ENCODE measurements at regions not wholly inside any gene's neighbourhood (a gene's known extent, or its start where the extent isn't known, plus 50 kb on each side); places are given as distances from the start of the nearest gene placed in this dataset.
A peak's percentile ranks its signal among the peaks of the same experiment; 100 is the strongest.

DNA sequence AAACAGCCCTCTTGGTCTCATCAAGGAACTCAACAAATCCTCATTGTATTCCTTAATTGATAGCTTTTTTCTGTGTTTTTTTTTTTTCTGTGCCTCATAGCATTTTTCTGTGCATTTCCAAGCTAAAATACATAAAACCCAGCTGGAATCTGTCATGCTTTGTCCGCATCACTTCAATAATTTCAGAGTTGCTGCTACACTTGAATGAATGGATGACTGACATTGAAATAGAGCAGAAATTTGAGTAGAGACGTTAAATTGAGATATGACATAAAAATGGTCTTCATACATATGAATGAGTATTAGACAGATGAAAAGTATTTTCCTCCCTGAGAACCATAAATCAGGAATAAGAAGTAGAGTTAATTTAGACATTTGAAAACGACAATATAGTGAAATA is 593.2 kb downstream of the TMA16 start:
- TF ChIP-seq, protein P1, sequence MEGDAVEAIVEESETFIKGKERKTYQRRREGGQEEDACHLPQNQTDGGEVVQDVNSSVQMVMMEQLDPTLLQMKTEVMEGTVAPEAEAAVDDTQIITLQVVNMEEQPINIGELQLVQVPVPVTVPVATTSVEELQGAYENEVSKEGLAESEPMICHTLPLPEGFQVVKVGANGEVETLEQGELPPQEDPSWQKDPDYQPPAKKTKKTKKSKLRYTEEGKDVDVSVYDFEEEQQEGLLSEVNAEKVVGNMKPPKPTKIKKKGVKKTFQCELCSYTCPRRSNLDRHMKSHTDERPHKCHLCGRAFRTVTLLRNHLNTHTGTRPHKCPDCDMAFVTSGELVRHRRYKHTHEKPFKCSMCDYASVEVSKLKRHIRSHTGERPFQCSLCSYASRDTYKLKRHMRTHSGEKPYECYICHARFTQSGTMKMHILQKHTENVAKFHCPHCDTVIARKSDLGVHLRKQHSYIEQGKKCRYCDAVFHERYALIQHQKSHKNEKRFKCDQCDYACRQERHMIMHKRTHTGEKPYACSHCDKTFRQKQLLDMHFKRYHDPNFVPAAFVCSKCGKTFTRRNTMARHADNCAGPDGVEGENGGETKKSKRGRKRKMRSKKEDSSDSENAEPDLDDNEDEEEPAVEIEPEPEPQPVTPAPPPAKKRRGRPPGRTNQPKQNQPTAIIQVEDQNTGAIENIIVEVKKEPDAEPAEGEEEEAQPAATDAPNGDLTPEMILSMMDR (IDR thresholded peaks at IDR 0.05; ENCODE audit: poor library complexity, severe bottlenecking) = no peak
- TF ChIP-seq REST (IDR thresholded peaks at IDR 0.05; ENCODE audit: borderline replicate concordance) (peak; percentile 43), POLR2AphosphoS5 (IDR thresholded peaks at IDR 0.05) (peak; percentile 91), RAD21 (conservative IDR thresholded peaks at IDR 0.05) (peak; percentile 34), TAF1 (IDR thresholded peaks at IDR 0.05; ENCODE audit: low read depth) (no peak), EP300 (conservative IDR thresholded peaks at IDR 0.05; ENCODE audit: poor library complexity, severe bottlenecking) (peak; percentile 99), EZH2 (IDR thresholded peaks at IDR 0.05; ENCODE audit: borderline replicate concordance, insufficient read depth, low read length, poor library complexity, severe bottlenecking) (no peak), MXI1 (conservative IDR thresholded peaks at IDR 0.05; ENCODE audit: poor library complexity, severe bottlenecking) (no peak)
